GM18907 (cell line): ENCODE measurements at regions not wholly inside any gene's neighbourhood (a gene's known extent, or its start where the extent isn't known, plus 50 kb on each side); places are given as distances from the start of the nearest gene placed in this dataset.

Source experiments
- ATAC-seq: cut with Tn5 transposase; IDR thresholded peaks from one replicate; pipeline ENCODE4 v1.9.1; 2021; ENCODE audit warnings: mild to moderate bottlenecking, moderate library complexity; ENCODE audit not compliant: unreplicated experiment

DNA sequence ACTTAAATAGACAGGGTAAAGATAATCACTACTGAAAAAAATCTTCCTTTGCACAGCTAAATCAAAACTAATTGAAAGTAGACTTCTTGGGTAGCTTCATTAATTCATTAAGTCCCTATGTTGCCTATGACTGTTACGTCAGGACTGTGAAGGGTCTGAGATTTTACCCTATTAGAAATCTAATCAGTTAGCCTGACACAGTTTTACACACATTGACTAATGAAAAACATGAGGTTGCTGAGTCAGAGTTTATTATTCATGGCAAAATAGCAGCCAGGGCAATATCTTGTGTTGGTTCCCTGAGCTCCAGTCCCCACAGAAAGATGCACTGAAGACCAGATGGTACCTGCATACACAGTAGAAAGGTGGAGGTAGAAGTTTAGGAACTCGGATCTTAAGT lies 262.5 kb upstream of the ZP4 start:
- no peak for ATAC-seq

DNA sequence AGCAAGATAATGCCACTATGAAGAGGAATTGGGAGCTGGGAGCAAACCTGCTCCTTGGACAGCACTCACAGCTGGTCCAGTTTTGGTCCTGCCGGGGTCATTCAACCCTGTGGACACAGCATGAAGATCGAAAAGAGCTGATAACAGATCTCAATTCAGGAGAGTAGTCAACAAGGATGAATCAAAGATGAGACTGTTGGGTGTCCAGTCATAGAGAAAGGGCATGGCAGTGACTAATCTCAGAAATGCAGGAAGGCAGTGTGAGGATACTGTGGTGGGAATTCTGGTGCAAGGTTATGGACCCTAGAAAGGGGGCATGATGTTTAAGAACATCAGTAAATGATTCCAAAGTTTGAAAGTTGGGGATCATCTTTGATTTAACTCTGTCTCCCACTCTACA lies 261.4 kb upstream of the ZP4 start:
- ATAC-seq = no peak

DNA sequence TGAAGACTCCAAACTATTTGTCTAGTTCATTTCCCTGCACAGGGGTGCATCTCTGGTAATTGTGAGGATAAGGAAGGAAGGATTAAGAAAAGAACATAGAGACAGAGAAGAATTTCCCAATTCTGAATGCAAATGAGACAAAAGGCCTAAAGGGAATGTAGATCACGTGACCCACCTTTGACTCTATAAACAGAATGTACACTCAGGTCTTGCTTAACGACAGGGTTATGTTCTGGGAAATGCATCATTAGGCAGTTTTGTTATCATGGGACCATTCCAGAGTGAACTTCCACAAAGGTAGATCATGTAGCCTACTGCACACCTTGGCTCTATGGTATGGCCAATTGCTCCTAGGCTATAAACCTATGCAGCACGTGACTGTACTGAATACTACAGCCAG lies 252.3 kb upstream of the ZP4 start:
- no peak for ATAC-seq

DNA sequence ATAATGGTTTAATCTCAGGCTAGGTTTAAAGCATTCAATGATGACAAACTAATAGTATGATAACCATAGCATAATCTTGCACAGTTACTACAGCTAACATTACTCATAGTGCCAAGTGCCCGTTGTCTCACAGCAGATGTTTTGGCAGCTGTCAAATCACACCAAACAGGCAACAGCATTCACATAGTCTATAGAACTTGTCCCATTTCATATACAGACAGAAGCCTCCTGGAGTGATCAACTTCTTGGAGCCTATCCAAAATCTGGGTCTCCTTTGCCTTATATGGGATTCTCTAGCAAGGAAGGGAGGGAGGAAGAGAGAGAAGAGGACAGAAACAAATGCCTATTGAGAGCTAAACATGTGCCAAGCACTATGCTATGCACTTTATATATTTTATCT lies 250.6 kb upstream of the ZP4 start:
- ATAC-seq = no peak

- no peak for ATAC-seq
Measured at GRCh38 chr1:238139713-238140112, 249.0 kb upstream of the ZP4 start.

GRCh38 chr1:238138059-238138626 lies 247.4 kb upstream of the ZP4 start:
- no peak for ATAC-seq

GRCh38 chr1:238135708-238136664 lies 245.3 kb upstream of the ZP4 start:
- no peak for ATAC-seq

DNA sequence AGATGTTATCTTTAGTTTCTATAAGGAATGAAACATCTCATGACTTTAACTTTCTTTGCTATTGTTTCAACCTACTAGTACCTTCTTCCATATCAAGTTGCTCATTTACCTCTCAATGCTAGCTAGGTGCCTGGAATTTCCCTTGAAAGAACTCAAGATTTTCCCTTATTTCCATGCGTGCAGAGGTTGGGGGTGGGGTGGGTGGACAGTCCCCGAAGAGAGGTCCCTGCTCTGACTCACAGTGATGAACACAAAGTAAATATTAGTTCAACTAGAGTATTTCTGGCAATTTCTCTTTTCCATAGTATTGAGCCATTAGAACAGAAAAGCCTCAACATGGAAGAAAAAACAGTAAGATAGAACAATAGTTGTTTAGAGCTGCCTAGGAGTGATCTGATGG lies 239.0 kb upstream of the ZP4 start:
- no peak for ATAC-seq

GRCh38 chr1:238123201-238123600 lies 232.5 kb upstream of the ZP4 start:
- no peak for ATAC-seq

- no peak for ATAC-seq
Measured at GRCh38 chr1:238119861-238120260, 229.1 kb upstream of the ZP4 start.

GRCh38 chr1:238119060-238119459 lies 228.3 kb upstream of the ZP4 start:
- no peak for ATAC-seq

DNA sequence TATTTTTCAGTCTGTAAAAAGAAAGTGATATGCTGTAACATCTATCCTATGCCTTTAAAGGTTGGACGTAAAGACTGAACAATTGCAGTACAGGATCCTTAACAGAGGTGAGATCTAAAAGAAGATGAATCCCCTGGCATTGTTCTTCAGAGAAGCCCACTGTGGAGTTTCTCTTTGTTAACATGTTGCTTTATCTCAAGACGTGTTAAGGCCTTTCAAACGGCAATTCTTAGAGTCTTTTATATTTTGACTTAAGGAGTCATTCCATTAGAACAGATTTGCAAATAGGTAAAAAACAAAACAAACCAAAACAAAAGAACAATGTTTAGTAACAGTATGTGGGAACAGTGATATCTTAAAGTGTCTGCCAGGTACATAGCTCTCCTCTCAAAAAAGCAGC lies 225.1 kb upstream of the ZP4 start:
- ATAC-seq = no peak

DNA sequence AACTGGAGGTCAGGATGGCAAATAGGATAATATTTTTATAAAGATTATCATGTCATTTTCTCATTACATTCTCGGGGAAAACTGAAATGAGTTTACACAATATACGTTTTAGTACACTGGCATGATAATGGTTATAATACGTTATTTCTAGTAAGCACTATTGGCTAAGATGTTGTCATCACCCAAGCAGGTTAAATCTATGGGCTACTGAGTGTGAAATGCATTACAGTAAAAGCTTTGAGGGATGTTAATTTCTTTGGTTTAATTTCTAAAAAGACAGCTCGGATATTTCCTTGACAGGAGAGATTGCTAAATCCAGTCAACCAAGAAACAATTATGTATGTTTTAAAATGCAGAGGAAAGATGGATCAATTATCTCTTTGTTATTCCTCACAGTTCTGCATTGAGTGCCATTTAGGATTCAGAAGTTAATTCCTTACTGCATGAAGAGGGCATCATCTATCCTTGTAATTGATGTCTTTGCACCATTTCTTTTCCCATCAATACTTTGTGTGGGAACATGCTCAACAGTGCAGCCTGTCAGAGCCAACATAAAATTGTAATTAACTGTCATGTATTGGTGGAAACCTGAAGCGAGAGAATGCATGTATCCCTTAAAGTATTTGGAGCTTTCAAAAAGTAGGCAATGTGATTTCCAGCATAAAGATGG lies 222.4 kb upstream of the ZP4 start:
- no peak for ATAC-seq

DNA sequence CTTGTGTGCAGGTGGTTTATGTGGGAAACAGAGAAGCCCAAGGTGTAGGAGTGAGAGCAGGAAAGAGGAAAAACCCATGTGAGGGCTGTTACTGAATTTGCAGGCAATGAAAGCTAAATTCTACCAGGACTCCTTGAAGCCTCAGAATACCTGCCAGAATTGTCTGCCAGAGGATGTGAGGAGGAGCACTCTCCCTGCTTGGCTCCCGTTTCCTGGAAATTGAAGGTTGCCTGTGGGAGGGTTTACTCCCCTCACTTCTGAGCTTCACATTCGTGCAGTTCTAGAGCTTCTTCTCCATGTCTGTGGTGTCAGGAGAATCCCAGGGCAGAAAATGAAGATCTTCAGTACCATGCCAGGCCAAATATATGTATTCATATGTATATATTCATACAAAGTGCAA lies 220.8 kb upstream of the ZP4 start:
- no peak for ATAC-seq

DNA sequence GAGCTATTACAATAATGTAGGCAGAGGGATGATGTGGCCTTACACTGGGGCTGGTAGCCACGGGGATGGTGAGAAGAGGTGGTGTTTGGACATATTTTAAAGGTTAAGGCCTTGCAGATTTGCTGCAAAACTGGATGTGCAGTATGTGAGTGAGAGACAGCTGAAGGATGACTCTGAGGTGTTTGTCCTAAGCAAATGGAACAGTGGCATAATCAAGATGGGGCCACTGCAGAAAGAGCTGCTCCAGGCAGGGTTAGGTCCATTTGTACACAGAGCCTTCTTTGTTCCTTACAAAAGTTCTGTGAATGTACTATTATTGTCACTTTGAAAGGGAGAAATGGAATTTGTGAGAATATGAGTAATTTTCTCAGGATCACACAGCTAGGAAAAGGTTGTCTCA lies 220.4 kb upstream of the ZP4 start:
- no peak for ATAC-seq

GRCh38 chr1:238108417-238108816 lies 217.7 kb upstream of the ZP4 start:
- ATAC-seq = no peak

- ATAC-seq = no peak
Measured at GRCh38 chr1:238107322-238107721, 216.6 kb upstream of the ZP4 start.

DNA sequence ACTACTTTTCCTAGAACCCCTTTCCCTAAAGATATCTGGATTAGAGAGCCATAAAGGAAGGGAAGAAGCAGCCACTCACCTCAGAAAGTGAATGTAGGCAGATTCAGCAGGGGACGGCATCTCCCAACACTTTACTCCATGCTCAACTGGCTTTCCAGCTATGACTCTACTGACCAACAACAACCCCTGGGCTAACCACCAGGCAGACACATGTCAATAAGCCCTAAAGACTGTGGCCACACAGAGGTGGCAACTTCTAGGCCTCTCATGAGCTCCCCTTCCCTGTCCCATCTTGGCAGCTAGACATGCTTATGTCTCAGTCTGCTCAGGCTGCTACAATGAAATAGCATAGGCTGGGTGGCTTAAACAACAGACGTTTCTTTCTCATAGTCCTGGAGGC lies 214.0 kb upstream of the ZP4 start:
- no peak for ATAC-seq

DNA sequence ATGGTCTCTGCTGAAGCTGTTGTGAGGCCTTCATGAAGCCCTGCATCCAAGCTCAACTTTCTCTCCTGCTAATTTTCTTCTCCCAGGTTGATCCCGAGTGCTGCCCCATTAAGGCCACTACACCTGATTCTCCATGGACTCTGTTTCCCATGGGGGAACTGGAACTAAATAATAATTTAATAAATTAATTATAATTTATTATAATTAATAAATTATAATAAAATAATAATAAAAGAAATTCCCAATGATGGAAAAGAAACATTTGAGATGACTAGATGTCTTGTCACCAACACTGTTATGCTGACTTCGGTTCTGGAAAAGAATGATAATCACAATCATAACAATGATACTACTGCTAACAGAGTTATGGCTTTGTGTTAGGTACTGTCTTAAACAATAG lies 211.2 kb upstream of the ZP4 start:
- no peak for ATAC-seq

GRCh38 chr1:238099871-238100270 lies 209.1 kb upstream of the ZP4 start:
- ATAC-seq = no peak

- no peak for ATAC-seq
Measured at GRCh38 chr1:238089615-238090014, 198.9 kb upstream of the ZP4 start.
